ENCODE measurements at regions not wholly inside any gene's neighbourhood (a gene's known extent, or its start where the extent isn't known, plus 50 kb on each side); places are given as distances from the start of the nearest gene placed in this dataset.
"Not testable (repeated sequence)": the region's sequence is repeated elsewhere in the genome, so short reads cannot be mapped to it uniquely, and the experiment has no call there.

DNA sequence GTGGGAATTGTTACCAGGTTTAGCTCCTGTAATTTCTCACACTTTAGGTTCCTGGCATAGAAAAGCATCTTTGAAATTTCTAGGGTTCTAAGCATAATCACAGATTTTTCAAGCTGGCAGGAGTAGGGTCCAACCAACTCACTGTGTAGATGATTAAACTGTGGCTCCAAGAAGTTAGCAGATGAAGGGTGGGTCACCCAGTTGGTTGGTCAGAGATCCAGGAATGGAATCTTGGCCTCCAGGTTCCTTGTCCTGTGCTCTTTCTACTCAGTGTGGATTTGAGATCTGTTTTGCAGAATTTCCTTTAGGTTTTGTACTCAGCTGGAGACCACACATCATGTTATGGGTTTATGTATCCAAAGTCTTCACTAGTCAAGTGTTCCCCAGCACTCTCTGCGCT, 90.3 kb upstream of the MAML3 start:
- no peak for FAIRE-seq

DNA sequence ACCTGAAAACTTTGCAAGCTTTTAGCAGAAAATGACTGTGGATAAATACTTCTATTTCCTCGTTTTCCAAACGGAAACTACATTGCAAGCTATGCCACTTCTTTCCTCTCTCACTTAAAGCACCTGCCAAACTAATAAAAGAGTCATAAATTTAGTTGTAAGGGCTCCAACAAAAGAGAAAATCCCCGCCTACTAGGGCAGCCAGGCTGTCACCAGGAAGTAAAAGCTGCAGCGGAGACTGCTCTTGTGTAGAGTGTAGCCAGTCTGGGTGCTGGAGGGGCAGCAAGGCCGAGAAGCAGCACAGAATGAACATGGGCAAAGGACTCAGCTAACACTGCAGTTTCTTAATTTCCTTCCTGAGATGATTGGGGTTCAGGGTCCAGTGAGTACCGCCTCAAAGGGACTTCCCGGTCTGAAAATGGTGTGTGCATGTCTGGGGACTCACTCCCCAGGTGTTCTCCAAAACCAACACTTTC, 89.3 kb upstream of the MAML3 start:
- FAIRE-seq: peak; percentile 27

DNA sequence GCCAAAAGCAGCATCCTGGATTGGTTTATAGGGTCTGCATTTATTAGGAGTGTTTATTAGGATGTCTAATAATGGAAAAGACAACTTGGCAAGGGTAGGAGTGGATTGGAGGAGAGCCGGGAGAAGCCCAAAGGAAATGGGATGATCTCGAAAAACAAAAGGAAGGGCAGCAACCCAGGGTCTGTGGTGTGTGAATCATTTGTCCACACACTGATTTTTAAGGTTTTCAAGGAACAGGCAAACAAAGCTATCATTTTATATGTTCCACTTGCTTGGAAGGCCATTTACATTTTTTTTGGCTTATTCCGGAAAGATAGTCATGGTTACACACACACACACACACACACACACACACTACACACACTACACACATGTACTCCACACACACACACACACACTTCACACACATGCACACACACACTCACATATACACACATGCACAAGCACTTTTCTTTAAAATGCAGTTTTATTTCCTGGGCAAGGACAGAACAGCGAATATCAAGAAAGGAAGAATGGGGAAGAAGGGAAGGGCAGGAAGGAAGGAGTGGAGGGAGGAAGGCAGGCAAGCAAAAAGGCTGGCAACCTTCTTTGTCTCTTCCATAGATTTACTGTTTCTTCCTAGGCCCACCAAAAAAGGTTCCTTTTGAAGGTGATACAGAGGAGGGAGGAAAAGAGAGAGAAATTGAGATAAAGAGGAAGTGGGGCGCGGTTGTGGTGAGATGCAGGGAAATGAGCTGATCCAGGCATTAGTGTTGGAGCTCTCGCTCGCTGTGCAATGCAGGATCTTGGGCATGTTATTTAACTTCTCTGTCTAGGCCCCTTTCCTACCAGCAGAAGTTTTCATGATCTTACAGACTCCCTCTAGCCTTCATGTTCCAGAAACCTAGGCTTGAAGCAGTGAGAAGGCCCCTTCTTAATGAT, 88.6 kb upstream of the MAML3 start:
- FAIRE-seq: peak; percentile 24

DNA sequence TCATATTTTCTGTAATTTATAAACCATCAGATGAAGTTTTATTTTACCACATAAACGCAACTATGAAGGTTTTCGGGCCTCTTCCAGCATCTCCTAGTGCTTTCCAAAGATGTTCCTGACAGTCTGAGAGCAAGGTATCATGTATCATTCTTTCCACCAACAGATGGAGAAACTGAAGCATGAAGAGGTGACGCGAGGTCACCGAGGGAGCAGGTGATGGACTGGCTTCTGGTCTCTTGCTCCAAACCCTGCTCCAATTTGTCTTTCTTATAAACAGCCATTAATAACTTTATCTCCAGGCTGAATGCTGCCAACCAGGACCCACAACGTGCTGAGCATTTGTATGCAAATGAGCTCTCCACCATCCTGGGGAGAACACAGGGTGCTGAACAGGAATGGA, 86.3 kb upstream of the MAML3 start:
- FAIRE-seq: no peak

DNA sequence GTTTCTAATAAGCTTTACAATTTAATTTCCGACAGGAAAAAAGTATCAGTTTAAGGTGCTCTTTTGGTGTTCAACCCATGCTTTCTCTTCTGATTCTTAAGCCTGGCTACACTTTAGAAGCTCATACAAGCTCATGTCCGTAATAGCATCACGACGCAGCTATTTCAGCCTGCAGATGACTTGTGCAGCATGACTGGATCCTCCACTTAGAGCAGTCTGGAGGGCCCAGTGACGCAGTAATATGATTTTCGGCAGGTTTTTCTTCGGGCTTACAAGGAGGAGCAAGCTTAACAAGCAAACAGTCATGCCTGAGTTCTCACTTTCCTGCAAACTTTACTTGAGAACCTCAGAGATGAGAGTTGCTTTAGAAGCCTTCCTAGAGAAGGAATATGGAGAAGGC, 85.3 kb upstream of the MAML3 start:
- no peak for FAIRE-seq

DNA sequence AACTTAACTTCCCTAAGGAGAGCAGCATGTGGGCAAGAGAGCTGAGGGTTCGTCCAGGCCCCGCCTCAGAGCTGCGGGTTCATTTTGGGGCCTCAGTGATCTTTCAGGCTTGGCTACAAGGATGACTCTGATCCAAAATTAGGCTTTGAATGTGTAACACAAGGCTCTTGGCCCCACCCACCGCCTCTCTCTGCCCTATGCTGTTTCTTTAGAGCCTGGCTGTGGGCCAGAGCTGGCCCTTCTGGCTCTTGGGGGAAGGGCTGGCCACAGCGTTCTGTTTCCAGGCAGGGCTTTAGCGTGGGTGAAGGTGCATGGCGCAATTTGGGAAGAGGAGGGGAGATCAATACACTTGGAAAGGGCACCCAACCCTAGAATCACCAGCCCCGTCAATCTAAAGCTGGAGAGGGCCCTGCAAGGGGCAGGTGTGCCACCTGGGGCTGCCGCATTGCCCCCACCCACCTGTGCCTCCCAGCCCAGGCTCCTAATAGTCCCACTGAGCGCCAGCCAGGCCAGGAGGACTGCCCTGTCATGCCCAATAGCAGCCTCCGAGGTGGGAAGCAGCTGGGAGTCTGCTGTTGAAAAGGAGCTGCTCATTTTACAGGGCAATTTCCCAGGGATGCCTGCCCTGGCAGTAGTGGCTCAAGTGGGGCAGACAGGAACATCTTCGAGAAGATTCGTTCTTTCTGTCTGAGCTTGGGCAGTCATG, 84.5 kb upstream of the MAML3 start:
- no peak for FAIRE-seq

DNA sequence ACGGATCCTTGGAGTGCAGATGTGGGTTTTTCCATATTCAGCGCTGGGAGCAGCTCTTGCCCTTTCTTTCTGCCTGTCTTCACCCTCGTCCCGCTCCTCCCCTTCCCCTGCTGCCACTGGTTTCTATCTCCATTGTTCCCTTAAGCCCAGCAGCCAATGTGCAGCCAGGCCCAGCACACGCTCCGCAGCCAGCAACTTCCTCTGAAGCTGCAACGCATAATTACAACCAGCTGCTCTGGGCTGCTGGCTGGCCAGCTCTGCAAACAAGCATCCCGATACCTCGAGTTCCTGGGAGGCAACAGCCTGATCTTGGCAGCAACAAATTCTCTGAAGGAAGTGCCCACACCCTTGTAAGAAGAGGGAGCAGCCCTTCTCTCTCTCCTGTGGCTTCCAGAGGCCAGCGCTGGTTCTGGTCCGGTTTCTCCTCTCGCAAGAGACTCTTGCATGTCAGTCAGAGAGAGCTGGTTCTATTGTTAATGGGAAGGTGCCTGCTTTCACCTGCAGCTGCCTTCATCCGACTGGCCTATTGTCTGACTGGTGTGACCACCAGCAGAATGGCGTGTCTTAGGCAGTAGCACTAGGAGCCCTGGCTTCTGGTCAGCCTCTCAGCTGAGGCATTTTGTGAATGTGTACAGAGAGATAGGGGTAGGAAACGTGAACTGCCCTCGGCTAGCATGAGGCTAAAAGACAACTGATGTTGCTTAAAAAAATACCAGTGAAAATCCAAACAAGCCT, 83.8 kb upstream of the MAML3 start:
- peak; percentile 79 for FAIRE-seq

DNA sequence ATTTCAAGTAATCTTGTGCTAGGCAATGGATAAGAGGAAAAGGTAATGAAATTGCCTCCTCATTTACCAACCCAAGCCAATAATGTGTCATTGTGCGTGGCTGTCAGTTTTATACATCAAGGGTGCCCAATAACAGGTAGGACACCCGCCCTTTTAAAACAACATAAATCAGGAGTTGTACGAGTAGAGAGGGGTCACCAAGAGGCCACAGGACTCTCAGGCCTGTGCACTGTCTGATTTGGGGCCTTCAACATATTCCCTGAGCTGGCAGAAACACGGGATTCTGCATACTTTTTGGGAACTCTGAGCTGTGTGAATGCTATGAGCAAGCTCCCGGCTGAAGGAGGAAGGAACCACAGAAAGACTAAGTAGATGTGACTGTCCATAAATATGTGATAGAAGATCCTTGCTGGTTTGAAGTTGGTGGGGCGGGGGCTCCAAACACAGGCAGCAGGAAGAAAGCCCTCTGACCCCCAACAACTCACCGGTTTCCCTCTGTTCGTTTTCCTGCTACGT, 82.7 kb upstream of the MAML3 start:
- FAIRE-seq: peak; percentile 17

DNA sequence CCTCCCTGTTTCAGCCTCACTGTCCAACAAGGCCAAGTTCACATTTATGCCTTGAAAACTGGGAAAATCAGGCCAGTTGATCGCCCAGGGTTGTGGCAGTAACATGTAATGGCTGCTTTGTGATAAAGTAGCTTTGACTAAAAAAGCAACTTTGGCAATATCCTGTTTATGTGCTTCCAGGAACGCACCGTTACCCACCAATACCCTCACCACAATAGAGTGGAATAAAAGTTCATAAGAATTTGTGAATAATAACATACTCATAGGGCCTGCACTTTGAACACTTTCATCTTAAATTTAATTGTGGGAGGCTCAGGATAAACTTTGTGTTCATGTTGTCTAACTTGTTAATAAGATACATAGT, 80.7 kb upstream of the MAML3 start:
- no peak for FAIRE-seq

DNA sequence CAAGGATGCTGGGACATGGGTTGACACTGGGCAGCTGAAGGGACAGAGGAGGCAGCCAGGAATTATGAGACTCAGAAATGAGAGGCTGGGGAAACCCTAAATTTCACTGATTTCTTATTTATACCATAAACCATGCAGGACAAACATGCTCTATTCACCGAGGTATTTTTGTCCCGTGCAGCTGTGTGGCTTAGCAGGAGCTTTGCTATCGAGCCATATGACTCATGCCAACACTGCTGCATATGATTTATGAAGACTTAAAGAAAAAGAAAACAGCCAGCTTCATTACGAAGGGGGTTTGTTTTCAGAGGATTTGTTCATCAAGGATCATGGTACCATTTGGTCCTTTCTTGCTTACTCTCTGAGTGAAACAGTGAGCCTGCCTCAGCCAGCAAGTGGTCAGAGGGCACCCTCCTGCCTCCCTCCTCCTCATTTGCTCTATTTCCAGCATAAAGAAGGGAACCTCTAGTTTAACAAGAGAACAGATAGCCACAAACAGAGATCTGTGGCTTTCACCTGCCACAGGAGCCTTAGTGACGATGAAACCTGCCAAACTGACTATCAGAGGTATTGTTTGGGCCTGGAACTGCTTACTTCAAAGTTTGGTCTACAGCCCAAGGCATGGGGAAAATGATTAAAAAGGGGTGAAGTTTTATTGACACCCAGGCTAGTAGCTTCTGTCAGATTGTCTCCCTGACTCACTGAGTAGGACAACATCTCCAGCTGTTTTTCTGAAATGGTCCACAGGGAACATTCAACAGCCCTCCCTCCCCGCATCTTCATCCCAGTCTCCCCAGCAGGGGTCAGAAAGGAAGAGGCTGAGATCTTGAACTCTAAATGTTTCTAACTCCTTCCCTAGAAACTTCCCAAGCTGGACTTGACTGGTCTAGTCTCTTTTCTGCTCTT, 80.1 kb upstream of the MAML3 start:
- no peak for FAIRE-seq

DNA sequence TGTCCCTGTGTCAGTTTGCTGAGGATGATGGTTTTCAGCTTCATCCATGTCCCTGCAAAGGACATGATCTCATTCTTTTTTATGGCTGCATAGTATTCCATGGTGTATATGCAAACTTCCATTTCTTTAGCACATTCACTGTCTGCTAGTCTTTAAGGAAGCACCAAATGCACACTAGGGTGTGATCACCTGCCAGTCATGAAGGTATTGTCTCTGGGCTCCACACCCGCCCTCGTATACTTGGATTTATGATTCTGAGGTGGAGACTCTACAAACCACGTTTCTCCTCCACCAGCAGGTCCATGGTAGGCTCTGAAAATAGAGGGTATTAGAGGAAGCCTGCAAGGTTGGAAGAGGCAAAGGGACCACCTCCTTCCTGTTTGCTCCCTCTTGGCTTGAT, 75.9 kb upstream of the MAML3 start:
- no peak for FAIRE-seq

DNA sequence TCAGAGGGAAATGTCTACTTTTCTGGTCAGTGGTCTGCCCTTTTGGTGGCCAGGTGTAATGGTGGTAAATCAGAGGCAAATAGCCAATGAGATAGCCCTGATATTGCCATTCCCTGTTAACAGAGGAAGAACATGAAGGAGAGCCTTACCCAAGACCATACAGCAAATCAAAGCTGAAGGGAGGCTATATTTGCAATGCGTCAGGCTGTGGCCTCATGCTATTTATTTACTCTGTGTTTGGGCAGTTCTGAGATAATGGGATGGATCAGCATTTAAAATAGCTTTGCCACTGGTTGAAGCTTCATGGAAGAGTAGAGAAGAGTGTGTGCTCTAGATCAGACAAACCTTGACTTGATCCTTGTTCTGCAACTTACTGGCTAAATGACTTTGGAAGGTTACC, 73.3 kb upstream of the MAML3 start:
- no peak for FAIRE-seq

DNA sequence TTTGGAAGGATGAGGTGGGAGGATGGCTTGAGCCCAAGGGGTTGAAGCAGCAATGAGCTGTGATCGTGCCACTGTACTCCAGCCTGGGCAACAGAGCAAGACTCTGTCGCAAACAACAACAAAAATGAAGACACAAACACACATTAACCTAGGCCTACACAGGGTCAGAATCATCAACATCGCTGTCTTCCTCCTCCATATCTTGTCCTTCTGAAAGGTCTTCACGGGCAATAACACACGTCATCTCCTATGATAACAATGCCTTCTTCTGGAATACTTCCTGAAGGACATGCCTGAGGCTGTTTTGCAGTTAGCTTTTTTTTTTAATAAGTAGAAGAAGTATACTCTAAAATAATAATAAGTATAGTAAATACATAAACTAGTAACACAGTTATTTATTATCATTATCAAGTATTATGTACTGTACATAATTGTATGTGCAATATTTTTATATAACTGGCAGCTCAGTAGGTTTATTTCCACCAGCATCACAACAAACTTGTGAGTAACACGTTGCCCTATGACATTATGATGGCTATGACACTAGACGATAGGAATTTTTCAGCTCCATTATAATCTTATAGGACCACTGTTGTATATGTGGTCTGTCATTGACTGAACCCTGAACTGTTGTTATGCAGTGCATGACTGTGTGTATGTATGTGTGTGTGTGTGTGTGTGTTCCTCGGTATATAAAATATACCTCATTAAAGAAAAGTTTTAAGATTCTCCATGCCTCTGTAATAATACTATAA, 69.2 kb upstream of the MAML3 start:
- peak; percentile 33 for FAIRE-seq

DNA sequence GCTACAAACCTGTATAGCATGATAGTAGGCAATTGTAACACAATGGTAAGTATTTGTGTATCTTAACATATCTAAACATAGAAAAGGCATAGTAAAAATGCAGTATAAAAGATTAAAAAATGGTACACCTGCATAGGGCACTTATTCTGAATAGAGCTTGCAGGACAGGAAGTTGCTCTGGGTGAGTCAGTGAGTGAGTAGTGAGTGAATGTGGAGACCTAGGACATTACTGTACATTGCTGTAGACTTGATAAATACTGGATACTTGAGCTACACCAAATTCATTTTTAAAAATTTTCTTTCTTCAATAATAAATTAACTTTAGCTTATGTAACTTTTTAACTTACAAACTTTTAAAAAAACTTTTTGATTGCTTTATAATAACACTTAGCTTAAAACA, 68.2 kb upstream of the MAML3 start:
- FAIRE-seq: no peak

DNA sequence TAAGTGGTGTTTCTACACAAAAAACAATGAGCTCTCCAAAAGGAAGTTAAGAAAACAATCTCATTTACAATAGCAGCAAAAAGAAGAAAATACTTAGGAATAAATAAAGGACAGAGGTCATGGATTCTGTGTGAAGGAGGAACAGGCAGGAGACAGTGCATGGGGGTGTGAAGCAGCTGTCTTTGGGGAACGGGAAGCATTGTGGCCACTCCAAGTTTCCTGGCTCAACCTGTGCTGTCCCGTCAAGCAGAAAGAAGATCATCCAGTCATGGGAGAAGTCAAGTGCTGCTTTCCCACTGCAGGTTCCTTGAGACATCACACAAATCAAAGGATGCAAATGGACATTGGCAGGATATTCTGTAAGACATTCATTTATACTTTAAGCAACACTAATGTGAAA, 66.1 kb upstream of the MAML3 start:
- FAIRE-seq: no peak

DNA sequence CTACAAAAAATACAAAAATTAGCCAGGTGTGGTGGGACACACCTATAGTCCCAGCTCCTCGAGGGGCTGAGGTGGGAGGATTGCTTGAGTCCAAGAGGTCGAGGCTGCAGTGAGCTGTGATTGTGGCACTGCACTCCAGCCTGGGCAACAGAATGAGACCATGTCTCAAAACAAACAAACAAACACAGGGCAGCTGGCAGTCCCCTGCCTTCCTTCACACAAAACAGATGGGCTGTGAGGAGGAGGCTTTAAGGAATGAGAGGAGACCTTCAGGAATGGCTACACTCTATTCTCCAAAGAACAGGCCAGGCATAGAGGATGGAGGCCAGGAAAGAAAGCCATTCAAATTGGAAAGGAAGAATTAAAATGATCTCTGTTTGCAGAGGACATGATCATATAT, 65.6 kb upstream of the MAML3 start:
- FAIRE-seq: no peak

DNA sequence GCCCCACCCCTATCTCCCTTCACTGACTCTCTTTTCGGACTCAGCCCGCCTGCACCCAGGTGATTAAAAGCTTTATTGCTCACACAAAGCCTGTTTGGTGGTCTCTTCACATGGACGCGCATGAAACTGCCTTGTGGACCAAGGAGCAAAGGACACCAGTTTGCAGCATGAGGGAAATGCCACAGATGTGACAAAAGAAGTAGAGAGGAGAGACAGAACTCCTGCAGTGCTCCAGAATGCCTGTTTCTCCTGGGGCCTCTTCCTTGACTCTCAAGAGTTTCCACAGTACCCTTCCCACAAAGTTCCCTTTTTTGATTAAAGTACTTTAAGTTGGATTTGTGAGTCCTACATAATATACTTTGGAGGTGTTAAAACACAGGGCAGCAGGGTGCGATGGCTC, 65.1 kb upstream of the MAML3 start:
- FAIRE-seq: not testable (repeated sequence)

DNA sequence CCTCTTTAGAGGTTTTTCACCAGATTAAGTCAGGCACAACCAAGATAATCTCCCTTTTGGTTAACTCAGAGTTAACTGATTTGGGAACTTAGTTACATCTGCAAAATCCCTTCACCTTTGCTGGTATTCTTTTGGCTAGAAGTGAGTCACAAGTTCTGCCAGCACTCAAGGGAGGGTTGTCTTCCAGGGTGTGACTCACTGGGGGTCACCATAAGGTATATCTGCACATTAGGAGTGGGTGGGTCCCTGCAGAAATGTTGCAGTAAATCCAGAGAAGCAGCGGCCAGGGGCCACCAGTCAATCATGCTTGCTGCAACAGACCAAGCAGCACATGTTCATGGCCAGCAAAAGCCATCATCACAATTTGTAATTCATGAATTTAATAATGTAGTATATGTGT, 59.8 kb upstream of the MAML3 start:
- FAIRE-seq: no peak

DNA sequence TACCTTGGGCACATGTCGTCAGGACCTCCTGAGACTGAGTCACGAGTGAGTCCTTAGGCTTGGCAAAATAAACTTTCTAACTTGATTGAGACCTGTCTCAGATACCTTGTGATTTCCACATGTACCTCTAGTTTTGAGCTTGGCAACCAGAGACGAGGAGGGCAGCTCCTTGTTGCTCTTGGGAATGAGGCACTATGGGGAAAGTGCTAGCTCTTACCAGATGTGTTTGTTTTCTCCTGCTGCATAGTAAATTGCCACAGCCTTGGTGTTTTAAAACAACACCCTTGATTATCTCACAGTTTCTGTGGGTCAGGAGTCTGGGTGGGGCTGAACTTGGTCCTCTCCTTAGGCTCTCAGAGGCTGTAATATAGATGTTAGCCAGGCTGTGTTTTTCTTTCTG, 59.1 kb upstream of the MAML3 start:
- no peak for FAIRE-seq

DNA sequence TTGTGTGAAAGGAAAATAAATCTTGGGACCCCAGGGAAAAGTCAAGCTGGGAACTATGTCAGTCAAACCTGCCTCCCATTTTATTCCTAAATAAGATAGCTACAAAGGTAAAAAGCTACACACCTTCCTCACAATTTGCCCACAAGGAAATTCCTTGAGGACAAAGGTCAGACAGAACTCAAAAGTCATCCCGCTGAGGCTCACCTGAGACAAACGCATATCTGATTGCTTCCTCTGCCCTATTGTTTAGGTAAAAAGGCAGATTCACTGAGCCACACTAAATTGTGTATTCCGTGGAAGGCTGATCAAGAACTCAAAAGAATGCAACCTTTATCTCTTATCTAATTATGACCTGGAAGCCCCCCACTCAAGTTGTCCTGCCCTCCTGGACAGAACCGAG, 58.7 kb upstream of the MAML3 start:
- FAIRE-seq: no peak

DNA sequence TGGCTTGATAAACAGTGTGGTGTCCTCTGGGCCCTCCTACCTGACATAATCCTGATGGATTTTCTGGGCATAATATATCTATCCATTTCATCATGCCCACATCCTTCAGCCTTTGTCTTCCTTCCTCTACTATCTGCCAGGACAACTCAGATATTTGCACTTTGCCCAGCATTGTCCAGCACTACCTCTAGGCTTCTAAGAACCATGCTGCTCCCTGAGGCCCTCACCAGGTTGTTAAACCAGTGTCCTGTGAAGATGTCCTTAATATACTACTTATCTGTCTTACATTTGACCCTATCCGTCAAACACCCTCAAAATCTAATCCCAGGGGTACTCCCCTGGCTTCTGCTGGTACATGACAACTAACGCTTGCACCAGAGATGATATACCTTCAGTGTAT, 58.2 kb upstream of the MAML3 start:
- no peak for FAIRE-seq

DNA sequence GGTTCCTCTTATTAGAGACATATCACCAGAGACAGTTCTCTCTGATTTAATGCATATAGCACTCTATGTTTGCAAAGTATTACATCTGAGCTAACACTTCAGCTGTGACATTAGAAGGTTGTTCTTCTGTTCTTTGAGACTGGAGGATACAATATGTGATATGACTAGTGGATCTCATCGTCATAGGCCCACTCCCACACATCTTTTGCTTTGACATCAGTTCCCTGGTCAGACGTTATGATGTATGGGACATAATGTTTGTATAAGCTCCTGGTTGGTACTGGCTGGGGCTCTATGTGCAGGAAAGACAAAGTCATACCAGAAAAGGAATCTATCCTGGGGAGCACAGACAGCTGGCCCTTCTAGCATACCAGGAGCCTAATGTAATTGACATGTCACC, 57.7 kb upstream of the MAML3 start:
- FAIRE-seq: no peak

Data from islet of Langerhans (tissue), 1 donor.